MM.1S (cell line): ENCODE measurements at regions not wholly inside any gene's neighbourhood (a gene's known extent, or its start where the extent isn't known, plus 50 kb on each side); places are given as distances from the start of the nearest gene placed in this dataset.

Experiments used
- DNase-seq: peaks from one replicate; pipeline ENCODE4 v3.0.0-alpha.2; 2015
- H2AFZ ChIP-seq: fragments of 300-600 bp; sonication (generic); 2 replicates; pipeline ENCODE4 v1.6.0; 2016; ENCODE audit warnings: antibody characterized with exemption, low read length
- H3F3A ChIP-seq: fragments of 300-600 bp; sonication (generic); 2 replicates; pipeline ENCODE4 v1.6.1; 2016; ENCODE audit warnings: mild to moderate bottlenecking, antibody characterized with exemption, low read length, moderate library complexity, mixed read lengths; ENCODE audit not compliant: insufficient read depth
- H3K27ac ChIP-seq: fragments of 300-600 bp; sonication (generic); 2 replicates; pipeline ENCODE4 v1.5.1; 2016; ENCODE audit warnings: mild to moderate bottlenecking, low read length
- H3K27me3 ChIP-seq: fragments of 300-600 bp; sonication (generic); replicated peaks from 2 replicates; pipeline ENCODE4 v1.6.0; 2016; ENCODE audit warnings: low read length; ENCODE audit not compliant: insufficient read depth
- H3K36me3 ChIP-seq: fragments of 300-600 bp; sonication (generic); replicated peaks from 2 replicates; pipeline ENCODE4 v1.6.1; 2016; ENCODE audit warnings: mild to moderate bottlenecking, low read length, mixed read lengths; ENCODE audit not compliant: insufficient read depth
- H3K4me1 ChIP-seq: fragments of 300-600 bp; sonication (generic); 2 replicates; pipeline ENCODE4 v1.6.1; 2016; ENCODE audit warnings: low read length, mixed read lengths
- H3K4me2 ChIP-seq: fragments of 300-600 bp; sonication (generic); 2 replicates; pipeline ENCODE4 v1.6.0; 2016; ENCODE audit warnings: low read depth, low read length
- H3K4me3 ChIP-seq: fragments of 300-600 bp; sonication (generic); 2 replicates; pipeline ENCODE4 v1.5.1; 2016; ENCODE audit warnings: low read length, mixed read lengths
- H3K79me2 ChIP-seq: fragments of 300-600 bp; sonication (generic); 2 replicates; pipeline ENCODE4 v1.6.1; 2016; ENCODE audit warnings: mixed run types, low read length, mixed read lengths
- H3K9ac ChIP-seq: fragments of 300-600 bp; sonication (generic); 2 replicates; pipeline ENCODE4 v1.6.1; 2016; ENCODE audit warnings: low read length, mixed read lengths
- H3K9me2 ChIP-seq: fragments of 300-600 bp; sonication (generic); replicated peaks from 2 replicates; pipeline ENCODE4 v1.6.1; 2016; ENCODE audit warnings: mild to moderate bottlenecking, low read length, mixed read lengths; ENCODE audit not compliant: insufficient read depth
- H3K9me3 ChIP-seq: fragments of 300-600 bp; sonication (generic); replicated peaks from 2 replicates; pipeline ENCODE4 v1.6.1; 2016; ENCODE audit warnings: mild to moderate bottlenecking, low read length, mixed read lengths; ENCODE audit not compliant: insufficient read depth
- H4K20me1 ChIP-seq: fragments of 300-600 bp; sonication (generic); 2 replicates; pipeline ENCODE4 v1.6.1; 2016; ENCODE audit warnings: mild to moderate bottlenecking, low read length, moderate library complexity, mixed read lengths; ENCODE audit not compliant: insufficient read depth
- CTCF ChIP-seq: fragments of 300-600 bp; sonication (generic); IDR thresholded peaks from 2 replicates; pipeline ENCODE4 v1.5.1; 2016; ENCODE audit warnings: antibody characterized with exemption, low read length, mixed read lengths
- EZH2 ChIP-seq: fragments of 300-600 bp; sonication (generic); optimal IDR thresholded peaks from 2 replicates; pipeline ENCODE3; 2017; ENCODE audit warnings: low read depth, mild to moderate bottlenecking, antibody characterized with exemption, low read length, mixed read lengths
- EZH2phosphoT487 ChIP-seq: fragments of 300-600 bp; sonication (generic); IDR thresholded peaks from 2 replicates; pipeline ENCODE4 v1.6.1; 2018; ENCODE audit warnings: antibody characterized with exemption, low read length

- Histone ChIP-seq H3K36me3 (no peaks in the 10 kb centered on the region), H2AFZ (no peak overlapping the region), H3K27ac (no peak overlapping the region), H4K20me1 (no peaks in the 10 kb centered on the region), H3K9me2 (no peaks in the 10 kb centered on the region), H3K9me3 (no peaks in the 10 kb centered on the region), H3K27me3 (no peaks in the 10 kb centered on the region), H3K4me3 (no peak overlapping the region), H3K9ac (no peak overlapping the region), H3K4me2 (no peak overlapping the region), H3K4me1 (no peaks in the 10 kb centered on the region), H3F3A (no peaks in the 10 kb centered on the region), H3K79me2 (no peaks in the 10 kb centered on the region)
- no peak for DNase-seq
- no peak for TF ChIP-seq EZH2phosphoT487
- no peak for TF ChIP-seq EZH2
- TF ChIP-seq CTCF, result no peak
Measured at GRCh38 chr10:129389194-129389593, 77.8 kb upstream of the MGMT start.

GRCh38 chr10:129390147-129390546 lies 76.9 kb upstream of the MGMT start:
- Histone ChIP-seq H3K36me3 (no peaks in the 10 kb centered on the region), H3F3A (no peaks in the 10 kb centered on the region), H3K27me3 (no peaks in the 10 kb centered on the region), H3K4me3 (no peak overlapping the region), H3K9me2 (no peaks in the 10 kb centered on the region), H4K20me1 (no peaks in the 10 kb centered on the region), H3K4me2 (no peak overlapping the region), H2AFZ (no peak overlapping the region), H3K9me3 (no peaks in the 10 kb centered on the region), H3K27ac (no peak overlapping the region), H3K4me1 (no peaks in the 10 kb centered on the region), H3K79me2 (no peaks in the 10 kb centered on the region), H3K9ac (no peak overlapping the region)
- TF ChIP-seq CTCF, result no peak
- no peak for TF ChIP-seq EZH2phosphoT487
- no peak for TF ChIP-seq EZH2
- DNase-seq, result no peak

DNA sequence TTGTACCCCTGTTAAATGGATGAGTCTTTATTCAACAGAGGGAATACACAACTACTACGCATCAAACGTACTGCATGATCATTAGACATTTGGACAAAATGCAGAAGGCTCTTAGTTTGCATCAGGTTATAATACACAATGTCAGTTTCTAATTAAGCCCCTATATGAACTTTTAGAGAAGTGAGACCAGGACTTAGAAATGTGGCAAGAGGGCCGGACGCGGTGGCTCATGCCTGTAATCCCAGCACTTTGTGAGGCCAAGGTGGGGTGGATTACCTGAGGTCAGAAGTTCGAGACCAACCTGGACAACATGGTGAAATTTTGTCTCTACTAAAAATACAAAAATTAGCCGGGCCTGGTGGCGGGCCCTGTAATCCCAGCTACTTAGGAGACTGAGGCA lies 76.3 kb upstream of the MGMT start:
- Histone ChIP-seq H3K4me3 (no peak overlapping the region), H4K20me1 (no peaks in the 10 kb centered on the region), H3K9me2 (no peaks in the 10 kb centered on the region)

More for the DNA sequence above, 76.3 kb upstream of the MGMT start:
- no peak overlapping the region for H3K27ac ChIP-seq
- TF ChIP-seq CTCF (no peak), EZH2phosphoT487 (no peak), EZH2 (no peak)
- no peaks in the 10 kb centered on the region for H3K79me2 ChIP-seq
- no peaks in the 10 kb centered on the region for H3K36me3 ChIP-seq
- no peaks in the 10 kb centered on the region for H3K27me3 ChIP-seq
- H3K4me2 ChIP-seq, result no peak overlapping the region
- no peaks in the 10 kb centered on the region for H3K9me3 ChIP-seq
- H3F3A ChIP-seq, result no peaks in the 10 kb centered on the region
- no peak overlapping the region for H3K9ac ChIP-seq
- H2AFZ ChIP-seq, result no peak overlapping the region
- H3K4me1 ChIP-seq, result no peaks in the 10 kb centered on the region
- no peak for DNase-seq
